Tibial nerve (tissue), 4 donors: ENCODE measurements at regions not wholly inside any gene's neighbourhood (a gene's known extent, or its start where the extent isn't known, plus 50 kb on each side); places are given as distances from the start of the nearest gene placed in this dataset.

Experiments used
- CTCF ChIP-seq, 5 experiments: fragments of 200-600 bp in 3 of 5; fragments of 450-650 bp in 2 of 5; sonication (generic) in 3 of 5; IDR thresholded peaks; one replicate each; pipeline ENCODE4 v1.5.1; 2016 to 2019; ENCODE audit warnings: antibody characterized with exemption in 5 of 5, mild to moderate bottlenecking in 3 of 5, moderate library complexity in 2 of 5
- EP300 ChIP-seq, 2 donors: sonication (generic); formaldehyde crosslinking; IDR thresholded peaks; one replicate each; pipeline ENCODE4 v1.6.1; 2017; ENCODE audit warnings: antibody characterized with exemption in 2 of 2, mild to moderate bottlenecking in 1 of 2

- TF ChIP-seq CTCF (IDR thresholded peaks at IDR 0.05) (no peak), EP300 (IDR thresholded peaks at IDR 0.05) (no peak)
Observed at GRCh38 chr10:2464483-2464882, 602.9 kb upstream of the PFKP start.
